Ishikawa (cell line): ENCODE measurements at regions not wholly inside any gene's neighbourhood (a gene's known extent, or its start where the extent isn't known, plus 50 kb on each side); places are given as distances from the start of the nearest gene placed in this dataset.

Experiments
- CEBPB ChIP-seq: IDR thresholded peaks from 2 replicates; pipeline ENCODE4 v1.6.1; 2012
- CREB1 ChIP-seq: IDR thresholded peaks from 2 replicates; pipeline ENCODE4 v1.6.1; 2012; ENCODE audit warnings: low read depth
- EGR1 ChIP-seq: IDR thresholded peaks from 2 replicates; pipeline ENCODE4 v1.6.1; 2012
- EP300 ChIP-seq: IDR thresholded peaks from 2 replicates; pipeline ENCODE4 v1.6.1; 2012; ENCODE audit warnings: borderline replicate concordance
- FOXM1 ChIP-seq: IDR thresholded peaks from 2 replicates; pipeline ENCODE4 v1.6.1; 2012; ENCODE audit warnings: low read depth, borderline replicate concordance
- MAX ChIP-seq: IDR thresholded peaks from 2 replicates; pipeline ENCODE4 v1.6.1; 2012
- NFIC ChIP-seq: IDR thresholded peaks from 2 replicates; pipeline ENCODE4 v1.6.1; 2012
- RAD21 ChIP-seq: IDR thresholded peaks from 2 replicates; pipeline ENCODE4 v1.6.1; 2012; ENCODE audit warnings: low read depth
- REST ChIP-seq: IDR thresholded peaks from 2 replicates; pipeline ENCODE4 v1.6.1; 2012; ENCODE audit warnings: low read depth, mild to moderate bottlenecking
- TAF1 ChIP-seq: IDR thresholded peaks from 2 replicates; pipeline ENCODE4 v1.6.1; 2012; ENCODE audit warnings: low read depth, mild to moderate bottlenecking
- TCF12 ChIP-seq: IDR thresholded peaks from 2 replicates; pipeline ENCODE4 v1.6.1; 2012; ENCODE audit warnings: low read depth
- TEAD4 ChIP-seq: IDR thresholded peaks from 2 replicates; pipeline ENCODE4 v1.6.1; 2012
- USF1 ChIP-seq: IDR thresholded peaks from 2 replicates; pipeline ENCODE4 v1.6.1; 2012
- YY1 ChIP-seq: IDR thresholded peaks from 2 replicates; pipeline ENCODE4 v1.6.1; 2012; ENCODE audit warnings: low read depth
- ZBTB7A ChIP-seq: IDR thresholded peaks from 2 replicates; pipeline ENCODE4 v1.6.1; 2012; ENCODE audit warnings: low read depth

- no peak for TF ChIP-seq TAF1
- TF ChIP-seq EGR1 = no peak
- no peak for TF ChIP-seq TCF12
- TF ChIP-seq EP300 = no peak
- no peak for TF ChIP-seq NFIC
- no peak for TF ChIP-seq CREB1
- TF ChIP-seq RAD21 = no peak
- TF ChIP-seq REST = no peak
- no peak for TF ChIP-seq USF1
Observed at GRCh38 chr4:162422312-162422711, 258.5 kb upstream of the FSTL5 start.

GRCh38 chr4:162410854-162411253 is 247.1 kb upstream of the FSTL5 start:
- TF ChIP-seq MAX (no peak), EP300 (no peak), EGR1 (no peak), TEAD4 (no peak), TCF12 (no peak), NFIC (no peak), CREB1 (no peak), TAF1 (no peak), CEBPB (no peak), RAD21 (no peak)

GRCh38 chr4:162409048-162409447 is 245.2 kb upstream of the FSTL5 start:
- TF ChIP-seq FOXM1 (no peak), REST (no peak), CREB1 (no peak), TCF12 (no peak), EGR1 (no peak), ZBTB7A (no peak), YY1 (no peak), RAD21 (no peak), TEAD4 (no peak), CEBPB (no peak), USF1 (no peak), NFIC (no peak), TAF1 (no peak), EP300 (no peak), MAX (no peak)

- TF ChIP-seq CREB1 = no peak
- no peak for TF ChIP-seq EGR1
- TF ChIP-seq USF1 = no peak
- TF ChIP-seq NFIC = no peak
- TF ChIP-seq TCF12 = no peak
- no peak for TF ChIP-seq FOXM1
- no peak for TF ChIP-seq TEAD4
- no peak for TF ChIP-seq EP300
Observed at GRCh38 chr4:162408309-162408708, 244.5 kb upstream of the FSTL5 start.

- no peak for TF ChIP-seq RAD21
- no peak for TF ChIP-seq YY1
- no peak for TF ChIP-seq CREB1
- no peak for TF ChIP-seq USF1
- no peak for TF ChIP-seq FOXM1
- TF ChIP-seq NFIC = no peak
- no peak for TF ChIP-seq ZBTB7A
- TF ChIP-seq TCF12 = no peak
- no peak for TF ChIP-seq TEAD4
- TF ChIP-seq MAX = no peak
- TF ChIP-seq REST = no peak
Observed at GRCh38 chr4:162406637-162407365, 243.0 kb upstream of the FSTL5 start.
